Loucy (cell line): ENCODE measurements at regions not wholly inside any gene's neighbourhood (a gene's known extent, or its start where the extent isn't known, plus 50 kb on each side); places are given as distances from the start of the nearest gene placed in this dataset.

Source experiments
- H2AFZ ChIP-seq: fragments of 200-600 bp; sonication (generic); 2 replicates; pipeline ENCODE4 v1.6.0; 2016; ENCODE audit warnings: antibody characterized with exemption, mild to moderate bottlenecking, low read length, moderate library complexity
- H3F3A ChIP-seq: fragments of 200-600 bp; 2 replicates; pipeline ENCODE4 v1.6.0; 2016; ENCODE audit warnings: antibody characterized with exemption, low read depth, mild to moderate bottlenecking
- H3K27me3 ChIP-seq: fragments of 200-600 bp; sonication (generic); 2 replicates; pipeline ENCODE4 v1.6.1; 2014; ENCODE audit warnings: low read length, mild to moderate bottlenecking; ENCODE audit not compliant: insufficient read depth, poor library complexity, severe bottlenecking
- H3K36me3 ChIP-seq: fragments of 200-600 bp; sonication (generic); 2 replicates; pipeline ENCODE4 v1.6.1; 2016; ENCODE audit warnings: low read length; ENCODE audit not compliant: insufficient read depth
- H3K4me1 ChIP-seq: fragments of 200-600 bp; sonication (generic); 2 replicates; pipeline ENCODE4 v1.5.1; 2014; ENCODE audit warnings: low read length, mild to moderate bottlenecking; ENCODE audit not compliant: insufficient read depth, poor library complexity, severe bottlenecking
- H3K4me2 ChIP-seq: fragments of 200-600 bp; sonication (generic); 2 replicates; pipeline ENCODE4 v1.6.0; 2014; ENCODE audit warnings: antibody characterized with exemption, low read length, low read depth, mild to moderate bottlenecking; ENCODE audit not compliant: poor library complexity, severe bottlenecking
- H3K4me3 ChIP-seq: fragments of 200-600 bp; sonication (generic); 2 replicates; pipeline ENCODE4 v1.5.1; 2014; ENCODE audit warnings: low read length, mild to moderate bottlenecking, mixed read lengths; ENCODE audit not compliant: poor library complexity, severe bottlenecking
- H3K79me2 ChIP-seq: fragments of 200-600 bp; sonication (generic); 2 replicates; pipeline ENCODE4 v1.6.1; 2014; ENCODE audit warnings: low read length; ENCODE audit not compliant: insufficient read depth
- H3K9ac ChIP-seq: fragments of 200-600 bp; sonication (generic); 2 replicates; pipeline ENCODE4 v1.6.0; 2014; ENCODE audit warnings: mild to moderate bottlenecking, low read depth, low read length, moderate library complexity; ENCODE audit not compliant: poor library complexity, severe bottlenecking
- H3K9me2 ChIP-seq: fragments of 200-600 bp; sonication (generic); replicated peaks from 2 replicates; pipeline ENCODE4 v1.6.1; 2016; ENCODE audit warnings: low read depth, low read length, mixed read lengths
- H3K9me3 ChIP-seq: fragments of 200-600 bp; sonication (generic); 2 replicates; pipeline ENCODE4 v1.6.1; 2014; ENCODE audit warnings: mild to moderate bottlenecking, antibody characterized with exemption, low read length, low read depth; ENCODE audit not compliant: insufficient read depth
- H4K20me1 ChIP-seq: fragments of 200-600 bp; sonication (generic); 2 replicates; pipeline ENCODE4 v1.6.0; 2014; ENCODE audit warnings: antibody characterized with exemption, low read length, mild to moderate bottlenecking; ENCODE audit not compliant: insufficient read depth, poor library complexity, severe bottlenecking
- EZH2phosphoT487 ChIP-seq: fragments of 200-600 bp; IDR thresholded peaks from 2 replicates; pipeline ENCODE4 v1.6.1; 2018; ENCODE audit warnings: antibody characterized with exemption, mild to moderate bottlenecking, moderate library complexity, borderline replicate concordance
- TF ChIP-seq, protein P1 (sequence below): fragments of 200-600 bp; sonication (generic); conservative IDR thresholded peaks from 2 replicates; pipeline ENCODE4 v1.5.1; 2014; ENCODE audit warnings: mild to moderate bottlenecking, antibody characterized with exemption, low read length

GRCh38 chr10:89966211-89966610 is 264.8 kb downstream of the KIF20B start:
- H3K79me2 ChIP-seq: no peaks in the 10 kb centered on the region
- no peaks in the 10 kb centered on the region for H3K27me3 ChIP-seq
- TF ChIP-seq EZH2phosphoT487: no peak
- TF ChIP-seq, protein P1, sequence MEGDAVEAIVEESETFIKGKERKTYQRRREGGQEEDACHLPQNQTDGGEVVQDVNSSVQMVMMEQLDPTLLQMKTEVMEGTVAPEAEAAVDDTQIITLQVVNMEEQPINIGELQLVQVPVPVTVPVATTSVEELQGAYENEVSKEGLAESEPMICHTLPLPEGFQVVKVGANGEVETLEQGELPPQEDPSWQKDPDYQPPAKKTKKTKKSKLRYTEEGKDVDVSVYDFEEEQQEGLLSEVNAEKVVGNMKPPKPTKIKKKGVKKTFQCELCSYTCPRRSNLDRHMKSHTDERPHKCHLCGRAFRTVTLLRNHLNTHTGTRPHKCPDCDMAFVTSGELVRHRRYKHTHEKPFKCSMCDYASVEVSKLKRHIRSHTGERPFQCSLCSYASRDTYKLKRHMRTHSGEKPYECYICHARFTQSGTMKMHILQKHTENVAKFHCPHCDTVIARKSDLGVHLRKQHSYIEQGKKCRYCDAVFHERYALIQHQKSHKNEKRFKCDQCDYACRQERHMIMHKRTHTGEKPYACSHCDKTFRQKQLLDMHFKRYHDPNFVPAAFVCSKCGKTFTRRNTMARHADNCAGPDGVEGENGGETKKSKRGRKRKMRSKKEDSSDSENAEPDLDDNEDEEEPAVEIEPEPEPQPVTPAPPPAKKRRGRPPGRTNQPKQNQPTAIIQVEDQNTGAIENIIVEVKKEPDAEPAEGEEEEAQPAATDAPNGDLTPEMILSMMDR: no peak
- no peak overlapping the region for H3K9ac ChIP-seq
- no peaks in the 10 kb centered on the region for H3K4me1 ChIP-seq
- no peaks in the 10 kb centered on the region for H3K9me2 ChIP-seq
- no peak overlapping the region for H3K4me3 ChIP-seq
- H2AFZ ChIP-seq: no peak overlapping the region
- no peaks in the 10 kb centered on the region for H4K20me1 ChIP-seq
- no peaks in the 10 kb centered on the region for H3K9me3 ChIP-seq
- H3K4me2 ChIP-seq: no peak overlapping the region
- no peaks in the 10 kb centered on the region for H3K36me3 ChIP-seq
- no peaks in the 10 kb centered on the region for H3F3A ChIP-seq

GRCh38 chr10:89973326-89973725 is 271.9 kb downstream of the KIF20B start:
- Histone ChIP-seq H3K4me2 (no peak overlapping the region), H3K36me3 (no peaks in the 10 kb centered on the region), H3K4me1 (no peaks in the 10 kb centered on the region), H3K27me3 (no peaks in the 10 kb centered on the region), H3K9me3 (no peaks in the 10 kb centered on the region), H3K4me3 (no peak overlapping the region), H3F3A (no peaks in the 10 kb centered on the region), H3K9me2 (no peaks in the 10 kb centered on the region), H3K9ac (no peak overlapping the region), H4K20me1 (no peaks in the 10 kb centered on the region), H3K79me2 (no peaks in the 10 kb centered on the region), H2AFZ (no peak overlapping the region)
- TF ChIP-seq, protein P1: no peak
- TF ChIP-seq EZH2phosphoT487: no peak

DNA sequence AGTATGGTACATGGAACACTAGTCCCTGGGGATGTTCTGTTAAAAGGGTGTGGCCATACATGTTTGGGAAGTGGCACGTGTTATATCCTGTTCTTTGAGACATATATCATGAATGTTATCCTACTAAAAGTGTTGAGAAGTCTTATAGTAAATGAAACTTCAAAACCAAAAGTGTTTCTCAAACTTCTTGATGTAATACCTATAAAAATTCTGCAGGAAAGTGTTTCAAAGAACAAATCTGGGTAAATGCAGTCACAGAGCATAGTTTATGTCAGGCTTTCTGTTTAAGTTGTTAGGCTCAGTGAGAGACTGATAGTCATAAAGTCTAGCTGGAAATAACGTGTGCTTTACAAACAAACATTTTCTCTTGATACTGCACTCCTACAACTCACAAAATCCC is 273.7 kb downstream of the KIF20B start:
- Histone ChIP-seq H3K36me3 (no peaks in the 10 kb centered on the region), H3K4me1 (no peaks in the 10 kb centered on the region), H3K9ac (no peak overlapping the region), H4K20me1 (no peaks in the 10 kb centered on the region), H3K27me3 (no peaks in the 10 kb centered on the region), H3F3A (no peaks in the 10 kb centered on the region), H3K9me3 (no peaks in the 10 kb centered on the region; the same call in 1 of the 2 replicates), H2AFZ (no peak overlapping the region), H3K4me2 (no peak overlapping the region), H3K4me3 (no peak overlapping the region), H3K9me2 (no peaks in the 10 kb centered on the region), H3K79me2 (no peaks in the 10 kb centered on the region)
- TF ChIP-seq, protein P1: no peak
- TF ChIP-seq EZH2phosphoT487: no peak
